Heart left ventricle (tissue), 13 donors: ENCODE measurements at regions not wholly inside any gene's neighbourhood (a gene's known extent, or its start where the extent isn't known, plus 50 kb on each side); places are given as distances from the start of the nearest gene placed in this dataset.

ENCODE experiments used
- CTCF ChIP-seq, 12 donors: fragments of 200-600 bp; sonication (generic) in 4 of 12; IDR thresholded peaks; one replicate each; pipeline versions ENCODE4 v1.5.0 to v1.8.0; 2018 to 2022; ENCODE audit warnings: antibody characterized with exemption in 12 of 12, mild to moderate bottlenecking in 5 of 12
- POLR2A ChIP-seq, 2 donors: fragments of 450-650 bp; IDR thresholded peaks; one replicate each; pipeline ENCODE4 v1.6.1; 2017; ENCODE audit warnings: antibody characterized with exemption in 2 of 2, mild to moderate bottlenecking in 2 of 2, moderate library complexity in 2 of 2
- donor health status: ischemic (EF 13 %, LVEDD 7.1; RV severe dilation, severe dysfunction).
- donor health status: DM: no; HTN: yes; CAD: no.
- donor health status: DM: no; HTN: no; CAD: no.
- donor health status: ischemic (EF 25% LVEDD 6.9; RV normal size, moderate dysfunction).
- donor health status: ischemic (EF 25% LVEDD 5.7; RV mildly dilated, moderate dysfunction).
- donor health status: ischemic (EF 35%, LVEDD 5.7; RV mildly dilated, moderate dysfunction).
- donor health status: nonischemic (EF 11% LVEDD 7.7; RV severe dilation, severe dysfunction).
- donor health status: DM: yes; HTN: yes; CAD: no.
- donor health status: PGD.
- donor health status: ischemic (EF 29% LVEDD 5.4; RV normal size, mild dysfunction).
- donor health status: nonischemic (EF 23%, LVEDD 6.1; RV moderate dilation, normal function).

- TF ChIP-seq CTCF (IDR thresholded peaks at IDR 0.05): no peak
- no peak for TF ChIP-seq POLR2A (IDR thresholded peaks at IDR 0.05)
Observed at GRCh38 chr7:55622241-55622640, 49.9 kb upstream of the VOPP1 start.
